H1 (cell line): ENCODE measurements at regions not wholly inside any gene's neighbourhood (a gene's known extent, or its start where the extent isn't known, plus 50 kb on each side); places are given as distances from the start of the nearest gene placed in this dataset.

Experiments used
- ASH2L ChIP-seq: fragments of 200-600, 300-600 bp; sonication (generic); IDR thresholded peaks from one replicate; pipeline ENCODE4 v1.7.1; 2017; ENCODE audit warnings: low read length
- CBX5 ChIP-seq: fragments of 300-800, 300-1000 bp; sonication (generic); IDR thresholded peaks from 2 replicates; pipeline ENCODE4 v1.7.1; 2016; ENCODE audit warnings: antibody characterized with exemption, low read length, low read depth
- EZH2 ChIP-seq: fragments of 200-600 bp; sonication (generic); IDR thresholded peaks from 2 replicates; pipeline ENCODE4 v1.7.1; 2012; ENCODE audit warnings: low read depth, mild to moderate bottlenecking, moderate library complexity, low read length, inconsistent platforms; ENCODE audit not compliant: severe bottlenecking
- GABPA ChIP-seq: IDR thresholded peaks from 2 replicates; pipeline ENCODE4 v1.6.1; 2011; ENCODE audit warnings: mild to moderate bottlenecking, low read length, moderate library complexity, borderline replicate concordance; ENCODE audit not compliant: insufficient read depth
- HDAC2 ChIP-seq, 2 experiments: fragments of 300-600 bp in 1 of 2; sonication (generic) in 1 of 2; IDR thresholded peaks; 2 replicates each; pipeline ENCODE4 v1.6.1; 2011 to 2012; ENCODE audit warnings: low read depth in 2 of 2, low read length in 2 of 2, mild to moderate bottlenecking in 2 of 2, moderate library complexity in 2 of 2, borderline replicate concordance in 1 of 2, inconsistent platforms in 1 of 2
- KDM4A ChIP-seq: IDR thresholded peaks from one replicate; pipeline ENCODE4 v1.7.1; 2012; ENCODE audit warnings: low read depth, mild to moderate bottlenecking, moderate library complexity, low read length, inconsistent platforms; ENCODE audit not compliant: severe bottlenecking
- MAFK ChIP-seq: IDR thresholded peaks from 2 replicates; pipeline ENCODE4 v1.6.1; 2012; ENCODE audit warnings: low read depth, mild to moderate bottlenecking, improper control_type of control experiment, low read length
- RNF2 ChIP-seq: fragments of 200-900, 300-1000 bp; sonication (generic); IDR thresholded peaks from 2 replicates; pipeline ENCODE4 v1.7.1; 2016; ENCODE audit warnings: borderline replicate concordance, low read depth, mild to moderate bottlenecking, antibody characterized with exemption, low read length; ENCODE audit not compliant: poor library complexity, severe bottlenecking; ENCODE audit errors: missing control alignments
- TAF1 ChIP-seq: IDR thresholded peaks from 2 replicates; pipeline ENCODE4 v1.6.1; 2011; ENCODE audit warnings: mild to moderate bottlenecking, low read depth, low read length
- TBP ChIP-seq: IDR thresholded peaks from 2 replicates; pipeline ENCODE4 v1.6.1; 2011; ENCODE audit warnings: low read depth, low read length, improper control_type of control experiment
- TF ChIP-seq, protein P1 (sequence below): IDR thresholded peaks from 2 replicates; pipeline ENCODE4 v1.6.1; 2012; ENCODE audit warnings: inconsistent platforms

DNA sequence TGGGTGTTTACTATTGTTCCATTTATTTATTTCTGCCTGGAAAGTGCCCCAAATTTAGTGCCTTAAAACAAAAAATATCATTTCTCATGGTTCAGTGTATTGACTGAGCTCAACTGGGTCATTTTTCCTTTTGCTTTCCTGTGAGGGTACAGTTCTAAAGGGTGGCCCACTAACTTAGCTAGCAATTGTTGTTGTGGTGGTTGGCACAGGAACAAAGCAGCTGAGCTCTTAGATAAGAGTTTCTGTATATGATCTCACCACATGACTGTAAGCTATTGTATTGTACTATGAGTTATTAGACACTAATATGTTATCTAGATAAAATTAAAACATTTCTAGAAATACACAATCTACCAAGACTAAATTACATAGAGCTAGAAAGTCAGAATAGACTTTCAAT lies 1283.7 kb downstream of the OTOL1 start (continued):
- TF ChIP-seq CBX5 = no peak
- no peak for TF ChIP-seq ASH2L
- no peak for TF ChIP-seq TBP
- no peak for TF ChIP-seq RNF2
- no peak for TF ChIP-seq HDAC2 (IDR thresholded peaks at IDR 0.05; ENCODE audit: borderline replicate concordance in 1 of 2, low read depth in 2 of 2, low read length in 2 of 2)
- TF ChIP-seq, protein P1, sequence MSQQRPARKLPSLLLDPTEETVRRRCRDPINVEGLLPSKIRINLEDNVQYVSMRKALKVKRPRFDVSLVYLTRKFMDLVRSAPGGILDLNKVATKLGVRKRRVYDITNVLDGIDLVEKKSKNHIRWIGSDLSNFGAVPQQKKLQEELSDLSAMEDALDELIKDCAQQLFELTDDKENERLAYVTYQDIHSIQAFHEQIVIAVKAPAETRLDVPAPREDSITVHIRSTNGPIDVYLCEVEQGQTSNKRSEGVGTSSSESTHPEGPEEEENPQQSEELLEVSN = no peak
- TF ChIP-seq MAFK = no peak
- TF ChIP-seq GABPA = no peak
- no peak for TF ChIP-seq EZH2
- TF ChIP-seq TAF1 = no peak
- TF ChIP-seq KDM4A = no peak
